IMR-90 (cell line): ENCODE measurements at regions not wholly inside any gene's neighbourhood (a gene's known extent, or its start where the extent isn't known, plus 50 kb on each side); places are given as distances from the start of the nearest gene placed in this dataset.

Source experiments
- ATAC-seq: fragments of 200-7000 bp; cut with Tn5 transposase; 2 replicates; pipeline ENCODE4 v1.9.1; 2020; ENCODE audit warnings: low read depth, mild to moderate bottlenecking, moderate library complexity
- BruUV-seq: library from RNA; stranded (reverse); fragments of 400-500 nt; replicated peaks from 2 replicates; lab custom pipeline; 2021; lab: Mats Ljungman, UMichigan
- CTCF ChIA-PET: fragments of 300-600 bp; formaldehyde crosslinking; extraction: SDS; loops from one replicate; lab custom pipeline; 2021; ENCODE audit warnings: antibody characterized with exemption; lab: Yijun Ruan, JAX
- POLR2A ChIA-PET: fragments of 300-600 bp; sonication (Branson Sonifier 250); formaldehyde crosslinking; loops from one replicate; lab custom pipeline; 2022; ENCODE audit warnings: antibody characterized with exemption; ENCODE audit not compliant: unreplicated experiment; lab: Charles Lee
- DNase-seq: peaks from one replicate; pipeline ENCODE4 v3.0.0; 2013
- H2AFZ ChIP-seq: replicated peaks from 2 replicates; pipeline ENCODE3; 2013; ENCODE audit warnings: low read length, mild to moderate bottlenecking; ENCODE audit not compliant: poor library complexity
- H2AK5ac ChIP-seq: 2 replicates; pipeline ENCODE4 v1.6.1; 2013; ENCODE audit warnings: low read depth, low read length, inconsistent platforms
- H2AK9ac ChIP-seq: replicated peaks from 2 replicates; pipeline ENCODE3; 2013; ENCODE audit warnings: mild to moderate bottlenecking, low read depth, low read length, moderate library complexity; ENCODE audit not compliant: poor library complexity
- H2BK120ac ChIP-seq: 2 replicates; pipeline ENCODE4 v1.6.1; 2013; ENCODE audit warnings: low read depth, low read length, inconsistent platforms
- H2BK15ac ChIP-seq: 3 replicates; pipeline ENCODE4 v1.6.1; 2013; ENCODE audit warnings: low read depth, low read length, inconsistent platforms
- H2BK20ac ChIP-seq: 2 replicates; pipeline ENCODE4 v1.6.1; 2013; ENCODE audit warnings: low read depth, mild to moderate bottlenecking, inconsistent platforms, low read length, moderate library complexity
- H2BK5ac ChIP-seq: 2 replicates; pipeline ENCODE4 v1.6.1; 2013; ENCODE audit warnings: mild to moderate bottlenecking, low read depth, low read length, inconsistent platforms; ENCODE audit not compliant: poor library complexity, severe bottlenecking
- H3K14ac ChIP-seq: replicated peaks from 2 replicates; pipeline ENCODE4 v1.6.1; 2013; ENCODE audit warnings: low read depth, low read length, inconsistent platforms
- H3K18ac ChIP-seq: 2 replicates; pipeline ENCODE4 v1.6.1; 2013; ENCODE audit warnings: low read depth, low read length, control low read depth
- H3K23ac ChIP-seq: 2 replicates; pipeline ENCODE4 v1.6.1; 2013; ENCODE audit warnings: low read depth, low read length, inconsistent platforms
- H3K27ac ChIP-seq: 2 replicates; pipeline ENCODE4 v1.5.1; 2013; ENCODE audit warnings: mild to moderate bottlenecking, control low read depth, low read length; ENCODE audit not compliant: insufficient read depth
- H3K27me3 ChIP-seq: 2 replicates; pipeline ENCODE4 v1.6.1; 2013; ENCODE audit warnings: low read length; ENCODE audit not compliant: control insufficient read depth, insufficient read depth
- H3K36me3 ChIP-seq: 2 replicates; pipeline ENCODE4 v1.6.1; 2013; ENCODE audit warnings: low read length, mixed read lengths; ENCODE audit not compliant: control insufficient read depth, insufficient read depth
- H3K4ac ChIP-seq: 2 replicates; pipeline ENCODE4 v1.6.1; 2013; ENCODE audit warnings: low read depth, low read length, inconsistent platforms
- H3K4me1 ChIP-seq: 2 replicates; pipeline ENCODE4 v1.6.1; 2013; ENCODE audit warnings: low read length, mixed read lengths; ENCODE audit not compliant: control insufficient read depth, insufficient read depth
- H3K4me2 ChIP-seq: 2 replicates; pipeline ENCODE4 v1.6.1; 2013; ENCODE audit warnings: low read depth, mild to moderate bottlenecking, control low read depth, low read length, moderate library complexity
- H3K4me3 ChIP-seq: 2 replicates; pipeline ENCODE4 v1.5.1; 2013; ENCODE audit warnings: low read depth, mild to moderate bottlenecking, control low read depth, low read length, moderate library complexity; ENCODE audit not compliant: insufficient read depth
- H3K56ac ChIP-seq: 2 replicates; pipeline ENCODE4 v1.6.1; 2013; ENCODE audit warnings: low read length, inconsistent platforms; ENCODE audit not compliant: insufficient read depth; ENCODE audit errors: extremely low read depth
- H3K79me1 ChIP-seq, 2 experiments: 2 replicates each; pipeline ENCODE4 v1.6.1; 2013; ENCODE audit warnings: low read length in 2 of 2, inconsistent platforms in 1 of 2, low read depth in 1 of 2
- H3K9ac ChIP-seq: 2 replicates; pipeline ENCODE4 v1.6.1; 2013; ENCODE audit warnings: low read depth, low read length, control low read depth
- H3K9me1 ChIP-seq: 2 replicates; pipeline ENCODE4 v1.6.1; 2013; ENCODE audit warnings: low read length, inconsistent platforms; ENCODE audit not compliant: insufficient read depth
- H3K9me3 ChIP-seq: 2 replicates; pipeline ENCODE4 v1.6.1; 2013; ENCODE audit warnings: low read length; ENCODE audit not compliant: control insufficient read depth, insufficient read depth
- H4K20me1 ChIP-seq: 2 replicates; pipeline ENCODE4 v1.6.1; 2013; ENCODE audit warnings: low read length, inconsistent platforms; ENCODE audit not compliant: insufficient read depth
- H4K5ac ChIP-seq: 2 replicates; pipeline ENCODE4 v1.6.1; 2013; ENCODE audit warnings: mild to moderate bottlenecking, low read depth, low read length, control low read depth
- H4K8ac ChIP-seq, 2 experiments: 2 replicates each; pipeline ENCODE4 v1.6.1; 2013; ENCODE audit warnings: low read depth in 2 of 2, low read length in 2 of 2, control low read depth in 1 of 2, inconsistent platforms in 1 of 2
- H4K91ac ChIP-seq: 2 replicates; pipeline ENCODE4 v1.6.1; 2013; ENCODE audit warnings: low read depth, low read length, inconsistent platforms; ENCODE audit not compliant: insufficient read depth
- BHLHE40 ChIP-seq: fragments of 150-350 bp; IDR thresholded peaks from 2 replicates; pipeline ENCODE4 v1.6.1; 2016; ENCODE audit warnings: mild to moderate bottlenecking, low read depth, low read length
- CEBPB ChIP-seq: IDR thresholded peaks from 2 replicates; pipeline ENCODE4 v1.6.1; 2012; ENCODE audit warnings: low read depth, low read length, improper control_type of control experiment
- CHD1 ChIP-seq: IDR thresholded peaks from 2 replicates; pipeline ENCODE4 v1.6.1; 2012; ENCODE audit warnings: low read depth, low read length, improper control_type of control experiment
- CTCF ChIP-seq: conservative IDR thresholded peaks from 2 replicates; pipeline ENCODE4 v1.5.1; 2012; ENCODE audit warnings: mild to moderate bottlenecking, low read depth, low read length, improper control_type of control experiment
- ELK1 ChIP-seq: fragments of 150-350 bp; IDR thresholded peaks from 2 replicates; pipeline ENCODE4 v1.6.1; 2016; ENCODE audit warnings: low read depth, mild to moderate bottlenecking, low read length, moderate library complexity, borderline replicate concordance
- FOS ChIP-seq: fragments of 150-350 bp; IDR thresholded peaks from 2 replicates; pipeline ENCODE4 v1.6.1; 2016; ENCODE audit warnings: low read depth, low read length
- MAFK ChIP-seq: IDR thresholded peaks from 2 replicates; pipeline ENCODE4 v1.6.1; 2012; ENCODE audit warnings: low read depth, low read length, improper control_type of control experiment
- MAZ ChIP-seq: IDR thresholded peaks from 2 replicates; pipeline ENCODE4 v1.6.1; 2012; ENCODE audit warnings: low read depth, mild to moderate bottlenecking, low read length, improper control_type of control experiment, moderate library complexity, borderline replicate concordance
- MXI1 ChIP-seq: IDR thresholded peaks from 2 replicates; pipeline ENCODE4 v1.6.1; 2012; ENCODE audit warnings: low read depth, mild to moderate bottlenecking, low read length, moderate library complexity, borderline replicate concordance
- NFE2L2 ChIP-seq: fragments of 150-350 bp; IDR thresholded peaks from 2 replicates; pipeline ENCODE4 v1.6.1; 2016; ENCODE audit warnings: low read depth, mild to moderate bottlenecking, low read length
- POLR2A ChIP-seq: IDR thresholded peaks from 2 replicates; pipeline ENCODE4 v1.6.1; 2012; ENCODE audit warnings: mild to moderate bottlenecking, low read depth, low read length
- RAD21 ChIP-seq: IDR thresholded peaks from 2 replicates; pipeline ENCODE4 v1.6.1; 2012; ENCODE audit warnings: low read length, improper control_type of control experiment
- RCOR1 ChIP-seq: IDR thresholded peaks from 2 replicates; pipeline ENCODE4 v1.6.1; 2012; ENCODE audit warnings: mild to moderate bottlenecking, low read length, improper control_type of control experiment; ENCODE audit not compliant: insufficient replicate concordance
- RFX5 ChIP-seq: IDR thresholded peaks from 2 replicates; pipeline ENCODE4 v1.8.0; 2012; ENCODE audit warnings: low read depth, mild to moderate bottlenecking, low read length, moderate library complexity
- SMC3 ChIP-seq: fragments of 150-350 bp; IDR thresholded peaks from 2 replicates; pipeline ENCODE4 v1.6.1; 2016; ENCODE audit warnings: low read depth, mild to moderate bottlenecking, antibody characterized with exemption, low read length, moderate library complexity
- USF2 ChIP-seq: fragments of 150-350 bp; IDR thresholded peaks from 2 replicates; pipeline ENCODE4 v1.6.1; 2017; ENCODE audit warnings: mild to moderate bottlenecking, antibody characterized with exemption, low read length, low read depth
- WGBS, 2 experiments: methylation state at CpG; one replicate each; pipeline versions ENCODE4 v1.1.5 to v1.1.7; 2013; ENCODE audit warnings: missing lambda C conversion rate in 2 of 2; ENCODE audit not compliant: insufficient read length in 1 of 2; ENCODE audit errors: extremely low coverage in 2 of 2; 5-methylcytosine and 5-hydroxymethylcytosine counted together
- dilution Hi-C: fragments of 300-500 bp; cut with HindIII; formaldehyde crosslinking; loops from one replicate; pipeline ENCODE4 v1.14.3; 2018; ENCODE audit warnings: low sequenced_read_pairs; ENCODE audit not compliant: unreplicated experiment
- in situ Hi-C: fragments of 300-500 bp; cut with MboI; formaldehyde crosslinking; loops from 3 replicates; pipeline ENCODE4 v1.14.3; 2019; ENCODE audit warnings: low sequenced_read_pairs, inconsistent platforms, mixed read lengths
- intact Hi-C: fragments of 100-400 bp; cut with micrococcal nuclease; formaldehyde crosslinking; loops from 2 replicates; pipeline ENCODE4 v1.10.0; 2022

- TF ChIP-seq CEBPB = no peak
- no peak for TF ChIP-seq CHD1
- no peak for TF ChIP-seq MXI1
- no peak for TF ChIP-seq RAD21
- TF ChIP-seq FOS = no peak
- no peak for TF ChIP-seq MAFK
- no peak for TF ChIP-seq SMC3
- no peak for TF ChIP-seq MAZ
- TF ChIP-seq POLR2A = no peak
- no peak for TF ChIP-seq BHLHE40
- no peak for TF ChIP-seq NFE2L2
- no peak for TF ChIP-seq USF2
- no peak for TF ChIP-seq ELK1
- TF ChIP-seq CTCF = no peak
- TF ChIP-seq RCOR1 = no peak
- TF ChIP-seq RFX5 = no peak
- ChIA-PET POLR2A (no interaction called here), CTCF (no interaction called here)
- no peak overlapping the region for H2AFZ ChIP-seq
- H4K8ac ChIP-seq = no peak overlapping the region
- no peak overlapping the region for H3K4me3 ChIP-seq
- H3K23ac ChIP-seq = no peak overlapping the region
- H3K14ac ChIP-seq = no peak overlapping the region
- intact Hi-C loops = no loop called here
- no peak overlapping the region for H4K5ac ChIP-seq
- no peak overlapping the region for H3K4me2 ChIP-seq
- H4K20me1 ChIP-seq = no peaks in the 10 kb centered on the region
- H2BK15ac ChIP-seq = no peak overlapping the region
- H3K79me1 ChIP-seq = no peaks in the 10 kb centered on the region
- no CpG with 5 or more reads among the region's 3 CpGs for WGBS, 2 experiments
- H3K36me3 ChIP-seq = no peaks in the 10 kb centered on the region
- no peak overlapping the region for H3K18ac ChIP-seq
- ATAC-seq = no peak
- no peak overlapping the region for H2BK5ac ChIP-seq
- no peaks in the 10 kb centered on the region for H3K9me3 ChIP-seq
- H3K27ac ChIP-seq = no peak overlapping the region
- no peaks in the 10 kb centered on the region for H3K4me1 ChIP-seq
- in situ Hi-C loops = no loop called here
- H2BK120ac ChIP-seq = no peak overlapping the region
- DNase-seq = no peak
- no peak overlapping the region for H4K91ac ChIP-seq
- no peak overlapping the region for H3K9ac ChIP-seq
- H3K27me3 ChIP-seq = no peaks in the 10 kb centered on the region
- dilution Hi-C loops = no loop called here
- H2BK20ac ChIP-seq = no peak overlapping the region
- no peak overlapping the region for H2AK9ac ChIP-seq
- BruUV-seq = no TSS peak
- H2AK5ac ChIP-seq = no peak overlapping the region
- H3K9me1 ChIP-seq = no peaks in the 10 kb centered on the region
- H3K56ac ChIP-seq = no peak overlapping the region
- H3K4ac ChIP-seq = no peak overlapping the region
These were observed 223.5 kb upstream of the DAB2 start for GRCh38 chr5:39648085-39648847.
